ENCODE measurements at regions not wholly inside any gene's neighbourhood (a gene's known extent, or its start where the extent isn't known, plus 50 kb on each side); places are given as distances from the start of the nearest gene placed in this dataset.
"Not testable (repeated sequence)": the region's sequence is repeated elsewhere in the genome, so short reads cannot be mapped to it uniquely, and the experiment has no call there.

DNA sequence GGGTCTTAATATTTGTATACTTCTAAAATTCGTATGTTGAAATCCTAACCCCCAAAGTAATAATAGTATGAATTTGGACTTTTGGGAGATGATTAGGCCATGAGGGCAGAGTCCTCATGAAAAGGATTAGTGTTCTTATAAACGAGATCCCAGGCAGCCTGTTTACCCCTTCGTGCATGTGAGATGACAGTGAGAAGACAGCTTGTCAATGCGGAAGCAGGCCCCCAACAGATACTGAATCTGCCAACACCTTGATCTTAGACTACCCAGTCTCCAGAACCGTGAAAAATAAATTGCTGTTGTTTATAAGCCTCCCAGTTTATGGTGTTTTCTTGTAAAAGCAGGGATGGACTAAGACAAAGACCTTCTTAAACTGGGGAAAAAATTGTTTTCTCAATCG, 714.2 kb downstream of the SI start:
- TF ChIP-seq, protein P1, sequence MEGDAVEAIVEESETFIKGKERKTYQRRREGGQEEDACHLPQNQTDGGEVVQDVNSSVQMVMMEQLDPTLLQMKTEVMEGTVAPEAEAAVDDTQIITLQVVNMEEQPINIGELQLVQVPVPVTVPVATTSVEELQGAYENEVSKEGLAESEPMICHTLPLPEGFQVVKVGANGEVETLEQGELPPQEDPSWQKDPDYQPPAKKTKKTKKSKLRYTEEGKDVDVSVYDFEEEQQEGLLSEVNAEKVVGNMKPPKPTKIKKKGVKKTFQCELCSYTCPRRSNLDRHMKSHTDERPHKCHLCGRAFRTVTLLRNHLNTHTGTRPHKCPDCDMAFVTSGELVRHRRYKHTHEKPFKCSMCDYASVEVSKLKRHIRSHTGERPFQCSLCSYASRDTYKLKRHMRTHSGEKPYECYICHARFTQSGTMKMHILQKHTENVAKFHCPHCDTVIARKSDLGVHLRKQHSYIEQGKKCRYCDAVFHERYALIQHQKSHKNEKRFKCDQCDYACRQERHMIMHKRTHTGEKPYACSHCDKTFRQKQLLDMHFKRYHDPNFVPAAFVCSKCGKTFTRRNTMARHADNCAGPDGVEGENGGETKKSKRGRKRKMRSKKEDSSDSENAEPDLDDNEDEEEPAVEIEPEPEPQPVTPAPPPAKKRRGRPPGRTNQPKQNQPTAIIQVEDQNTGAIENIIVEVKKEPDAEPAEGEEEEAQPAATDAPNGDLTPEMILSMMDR (IDR thresholded peaks at IDR 0.05): no peak
- Histone ChIP-seq H3K4me1 (ENCODE audit: low read depth) (no peaks in the 10 kb centered on the region), H3K4me3 (no peak overlapping the region), H3K36me3 (ENCODE audit: low read depth) (no peaks in the 10 kb centered on the region), H3K9me3 (no peaks in the 10 kb centered on the region)
- ATAC-seq (no peak), DNase-seq (no peak)
- intact Hi-C loops (cut with DNase I, micrococcal nuclease): no loop called here

DNA sequence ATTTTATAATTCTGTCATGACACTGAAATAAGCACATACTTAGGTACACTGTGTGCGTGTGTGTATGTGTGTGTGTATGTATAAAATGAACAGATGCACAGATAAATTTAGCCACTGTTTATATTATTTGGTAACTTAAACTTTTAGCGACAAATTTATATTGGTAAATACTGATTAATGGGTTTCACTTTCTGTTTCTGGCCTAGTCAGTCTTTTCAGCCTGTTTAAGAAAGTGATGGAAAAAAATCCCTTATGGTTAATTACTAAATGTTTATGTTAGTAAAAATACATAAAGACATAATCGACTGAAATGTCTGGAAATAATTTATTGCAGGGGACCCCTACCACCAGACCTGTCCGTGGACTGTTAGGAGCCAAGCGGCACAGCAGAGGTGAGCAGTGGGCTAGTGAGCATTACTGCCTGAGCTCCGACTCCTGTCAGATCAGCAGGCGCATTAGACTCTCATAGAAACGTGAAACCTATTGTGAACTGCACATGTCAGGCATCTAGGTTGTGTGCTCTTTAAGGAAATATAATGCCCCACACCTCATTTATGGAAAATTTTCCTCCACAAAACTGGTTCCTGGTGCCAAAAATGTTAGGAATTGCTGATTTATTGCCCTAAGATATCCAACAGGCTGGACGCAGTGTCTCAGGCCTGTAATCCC, 717.4 kb downstream of the SI start:
- no peak for ATAC-seq

DNA sequence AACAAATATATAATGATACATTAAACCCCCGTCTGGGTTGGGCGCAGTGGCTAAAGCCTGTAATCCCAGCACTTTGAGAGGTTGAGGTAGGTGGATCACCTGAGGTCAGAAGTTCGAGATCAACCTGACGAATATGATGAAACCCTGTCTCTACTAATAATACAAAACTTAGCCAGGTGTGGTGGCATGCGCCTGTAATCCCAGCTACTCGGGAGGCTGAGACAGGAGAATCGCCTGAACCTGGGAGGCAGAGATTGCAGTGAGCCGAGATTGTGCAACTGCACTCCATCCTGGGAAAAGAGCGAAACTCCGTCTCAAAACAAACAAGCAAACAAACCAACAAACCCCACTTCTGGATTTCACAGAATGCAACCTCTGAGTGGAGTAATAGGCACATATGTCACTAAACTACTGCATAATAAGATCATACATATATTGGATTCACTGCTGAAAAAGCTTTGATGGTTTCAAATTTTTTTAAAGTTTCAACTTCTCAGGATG, 718.2 kb downstream of the SI start:
- no peak for DNase-seq
- no peaks in the 10 kb centered on the region for H3K4me1 ChIP-seq (ENCODE audit: low read depth)
- H3K4me3 ChIP-seq: no peak overlapping the region
- H3K36me3 ChIP-seq (ENCODE audit: low read depth): no peaks in the 10 kb centered on the region
- TF ChIP-seq, protein P1 (IDR thresholded peaks at IDR 0.05): no peak
- no peaks in the 10 kb centered on the region for H3K9me3 ChIP-seq
- no peak for ATAC-seq
- intact Hi-C loops (cut with DNase I, micrococcal nuclease): no loop called here

More for the DNA sequence above, 717.4 kb downstream of the SI start:
- intact Hi-C loops (cut with DNase I, micrococcal nuclease): no loop called here
- Histone ChIP-seq H3K4me1 (ENCODE audit: low read depth) (no peaks in the 10 kb centered on the region), H3K36me3 (ENCODE audit: low read depth) (no peaks in the 10 kb centered on the region), H3K9me3 (no peaks in the 10 kb centered on the region), H3K4me3 (no peak overlapping the region)
- TF ChIP-seq, protein P1 (IDR thresholded peaks at IDR 0.05): no peak
- no peak for DNase-seq

DNA sequence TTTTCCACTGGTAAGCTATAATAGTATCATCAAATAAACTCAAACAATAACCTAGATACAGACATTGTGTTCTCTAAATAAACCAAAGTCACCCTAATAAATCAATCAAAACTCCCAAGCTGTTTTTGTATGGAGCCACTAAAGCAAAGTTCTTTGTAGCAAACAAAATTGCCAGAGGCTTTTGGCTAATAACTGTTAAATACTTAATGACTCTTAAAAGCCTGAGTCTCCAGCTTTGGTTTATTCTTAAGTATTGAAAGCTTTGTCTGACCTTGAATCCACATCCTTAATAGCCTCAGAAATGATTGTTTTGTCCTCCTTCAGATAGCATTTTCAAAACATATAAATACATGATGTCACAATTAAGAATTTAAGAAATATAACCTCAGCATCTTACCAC, 725.3 kb downstream of the SI start:
- intact Hi-C loops (cut with DNase I, micrococcal nuclease): no loop called here
- TF ChIP-seq, protein P1 (IDR thresholded peaks at IDR 0.05): no peak
- ATAC-seq (no peak), DNase-seq (no peak)
- Histone ChIP-seq H3K36me3 (ENCODE audit: low read depth) (no peaks in the 10 kb centered on the region), H3K4me1 (ENCODE audit: low read depth) (no peaks in the 10 kb centered on the region), H3K4me3 (no peak overlapping the region), H3K9me3 (no peaks in the 10 kb centered on the region)

DNA sequence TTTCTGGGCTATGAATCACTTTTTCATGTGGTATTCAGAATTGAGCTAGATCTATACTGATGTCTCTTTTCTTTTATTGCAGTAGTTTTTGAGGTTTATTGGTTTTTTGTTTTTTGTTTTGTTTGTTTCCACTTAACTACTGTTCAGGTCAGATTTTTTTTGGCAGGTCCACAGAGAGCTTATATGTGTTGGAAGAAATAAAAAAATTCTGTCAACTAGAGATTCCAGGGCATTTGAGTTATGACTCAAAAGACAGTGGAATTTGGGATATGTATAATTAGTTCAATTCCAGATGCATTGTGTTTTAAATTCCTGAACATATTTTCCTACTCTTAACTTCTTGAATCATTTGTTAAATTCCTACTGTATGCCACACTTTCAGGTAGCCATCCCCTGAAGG, 727.2 kb downstream of the SI start:
- Histone ChIP-seq H3K9me3 (no peaks in the 10 kb centered on the region), H3K36me3 (ENCODE audit: low read depth) (no peaks in the 10 kb centered on the region), H3K4me1 (ENCODE audit: low read depth) (no peaks in the 10 kb centered on the region), H3K4me3 (no peak overlapping the region)
- TF ChIP-seq, protein P1 (IDR thresholded peaks at IDR 0.05): no peak
- intact Hi-C loops (cut with DNase I, micrococcal nuclease): no loop called here
- DNase-seq: no peak
- no peak for ATAC-seq

DNA sequence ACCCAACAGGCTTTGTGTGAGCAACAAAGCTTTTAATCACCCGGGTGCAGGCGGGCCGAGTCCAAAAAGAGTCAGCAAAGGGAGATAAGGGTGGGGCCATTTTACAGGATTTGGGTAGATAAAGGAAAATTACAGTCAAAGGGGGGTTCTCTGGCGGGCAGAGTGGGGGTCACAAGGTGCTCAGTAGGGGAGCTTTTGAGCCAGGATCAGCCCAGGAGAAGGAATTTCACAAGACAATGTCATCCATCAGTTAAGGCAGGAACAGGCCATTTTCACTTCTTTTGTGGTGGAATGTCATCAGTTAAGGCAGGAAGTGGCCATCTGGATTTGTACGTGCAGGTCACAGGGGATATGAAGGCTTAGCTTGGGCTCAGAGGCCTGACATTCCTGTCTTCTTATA, 736.1 kb downstream of the SI start:
- intact Hi-C loops (cut with DNase I, micrococcal nuclease); H3K9me3 ChIP-seq; ATAC-seq; H3K36me3 ChIP-seq (ENCODE audit: low read depth); H3K4me3 ChIP-seq; H3K4me1 ChIP-seq (ENCODE audit: low read depth); DNase-seq: not testable (repeated sequence)
